HEK293 (cell line): ENCODE measurements at regions not wholly inside any gene's neighbourhood (a gene's known extent, or its start where the extent isn't known, plus 50 kb on each side); places are given as distances from the start of the nearest gene placed in this dataset.

Experiments
- CTCF ChIA-PET: fragments of 350-600 bp; formaldehyde crosslinking; extraction: SDS; loops from one replicate; lab custom pipeline; 2021; ENCODE audit warnings: antibody characterized with exemption; lab: Yijun Ruan, JAX
- POLR2A ChIA-PET: fragments of 300-600 bp; formaldehyde crosslinking; extraction: SDS; loops from one replicate; lab custom pipeline; 2020; ENCODE audit warnings: antibody characterized with exemption, inconsistent platforms; lab: Yijun Ruan, JAX
- H3K27ac ChIP-seq: fragments of 200-500 bp; sonication (Bioruptor generic); 2 replicates; pipeline ENCODE4 v1.5.1; 2014; ENCODE audit warnings: low read depth, low read length, control low read depth, inconsistent platforms; ENCODE audit errors: extremely low read depth
- H3K36me3 ChIP-seq, 2 experiments: fragments of 200-500 bp in 1 of 2; sonication (Bioruptor generic) in 1 of 2; 1 replicate in 1 of 2; 2 replicates in 1 of 2; pipeline ENCODE4 v1.5.1; 2014 to 2017; ENCODE audit warnings: inconsistent platforms in 2 of 2, low read length in 2 of 2; ENCODE audit not compliant: control insufficient read depth in 2 of 2, insufficient read depth in 1 of 2
- H3K4me1 ChIP-seq: fragments of 200-500 bp; sonication (Bioruptor generic); 2 replicates; pipeline ENCODE4 v1.5.1; 2014; ENCODE audit warnings: mild to moderate bottlenecking, low read length, inconsistent platforms; ENCODE audit not compliant: control insufficient read depth, insufficient read depth
- H3K4me3 ChIP-seq: 2 replicates; pipeline ENCODE4 v1.5.1; 2011; ENCODE audit warnings: low read depth, mild to moderate bottlenecking, control low read depth, low read length, moderate library complexity
- H3K9me3 ChIP-seq: fragments of 200-500 bp; sonication (Bioruptor generic); 2 replicates; pipeline ENCODE4 v1.5.1; 2014; ENCODE audit warnings: low read depth, low read length, inconsistent platforms; ENCODE audit not compliant: control insufficient read depth, insufficient read depth
- BCL11B ChIP-seq: fragments of 450-650 bp; formaldehyde crosslinking; IDR thresholded peaks from 2 replicates; pipeline ENCODE4 v1.5.1; 2016; ENCODE audit warnings: low read depth, missing biosample characterization, missing genetic modification characterization
- GFI1B ChIP-seq: fragments of 450-650 bp; formaldehyde crosslinking; IDR thresholded peaks from 2 replicates; pipeline ENCODE4 v1.5.1; 2016; ENCODE audit warnings: missing biosample characterization, missing genetic modification characterization
- GLIS1 ChIP-seq: fragments of 450-650 bp; formaldehyde crosslinking; IDR thresholded peaks from 2 replicates; pipeline ENCODE4 v1.5.1; 2016; ENCODE audit warnings: missing biosample characterization, missing genetic modification characterization
- HOXA7 ChIP-seq: sonication (generic); formaldehyde crosslinking; IDR thresholded peaks from 2 replicates; pipeline ENCODE4 v1.8.1; 2022; ENCODE audit warnings: missing genetic modification reagents, borderline replicate concordance
- PATZ1 ChIP-seq: fragments of 450-650 bp; formaldehyde crosslinking; IDR thresholded peaks from 2 replicates; pipeline ENCODE4 v1.5.1; 2016; ENCODE audit warnings: missing biosample characterization, missing genetic modification characterization
- PRDM6 ChIP-seq: fragments of 450-650 bp; formaldehyde crosslinking; IDR thresholded peaks from 2 replicates; pipeline ENCODE4 v1.5.1; 2017; ENCODE audit warnings: missing biosample characterization, missing genetic modification characterization
- SALL2 ChIP-seq: fragments of 450-650 bp; formaldehyde crosslinking; IDR thresholded peaks from 2 replicates; pipeline ENCODE4 v1.5.0; 2017; ENCODE audit warnings: missing biosample characterization, mild to moderate bottlenecking, missing genetic modification characterization, borderline replicate concordance
- SCRT1 ChIP-seq: fragments of 450-650 bp; formaldehyde crosslinking; IDR thresholded peaks from 2 replicates; pipeline ENCODE4 v1.5.1; 2016; ENCODE audit warnings: missing biosample characterization, missing genetic modification characterization, borderline replicate concordance
- SP2 ChIP-seq: fragments of 450-650 bp; formaldehyde crosslinking; IDR thresholded peaks from 2 replicates; pipeline ENCODE4 v1.5.1; 2016; ENCODE audit warnings: missing biosample characterization, missing genetic modification characterization
- WT1 ChIP-seq: fragments of 450-650 bp; formaldehyde crosslinking; IDR thresholded peaks from 2 replicates; pipeline ENCODE4 v1.5.1; 2016; ENCODE audit warnings: missing biosample characterization, missing genetic modification characterization
- ZBTB48 ChIP-seq: fragments of 450-650 bp; formaldehyde crosslinking; IDR thresholded peaks from 2 replicates; pipeline ENCODE4 v1.5.1; 2016; ENCODE audit warnings: missing biosample characterization, missing genetic modification characterization
- ZFP37 ChIP-seq: fragments of 450-650 bp; formaldehyde crosslinking; IDR thresholded peaks from 2 replicates; pipeline ENCODE4 v1.5.1; 2016; ENCODE audit warnings: missing biosample characterization, missing genetic modification characterization
- ZNF155 ChIP-seq: fragments of 450-650 bp; formaldehyde crosslinking; IDR thresholded peaks from 2 replicates; pipeline ENCODE4 v1.5.1; 2016; ENCODE audit warnings: missing biosample characterization, missing genetic modification characterization
- ZNF211 ChIP-seq: fragments of 450-650 bp; formaldehyde crosslinking; IDR thresholded peaks from 2 replicates; pipeline ENCODE4 v1.5.1; 2016; ENCODE audit warnings: low read depth, missing biosample characterization, missing genetic modification characterization
- ZNF391 ChIP-seq: fragments of 450-650 bp; formaldehyde crosslinking; IDR thresholded peaks from 2 replicates; pipeline ENCODE4 v1.5.1; 2016; ENCODE audit warnings: low read depth, missing biosample characterization, missing genetic modification characterization, borderline replicate concordance
- ZNF394 ChIP-seq: fragments of 450-650 bp; formaldehyde crosslinking; IDR thresholded peaks from 2 replicates; pipeline ENCODE4 v1.5.1; 2016; ENCODE audit warnings: missing biosample characterization, missing genetic modification characterization, mild to moderate bottlenecking, moderate library complexity, borderline replicate concordance
- ZNF549 ChIP-seq: fragments of 450-650 bp; IDR thresholded peaks from 2 replicates; pipeline ENCODE4 v1.5.1; 2018; ENCODE audit warnings: missing biosample characterization, missing genetic modification characterization, mild to moderate bottlenecking, inconsistent platforms, moderate library complexity
- ZNF692 ChIP-seq: fragments of 450-650 bp; formaldehyde crosslinking; IDR thresholded peaks from 2 replicates; pipeline ENCODE4 v1.5.1; 2016; ENCODE audit warnings: missing biosample characterization, missing genetic modification characterization
- ZNF791 ChIP-seq: fragments of 450-650 bp; formaldehyde crosslinking; IDR thresholded peaks from 2 replicates; pipeline ENCODE4 v1.5.1; 2016; ENCODE audit warnings: missing biosample characterization, missing genetic modification characterization
- ZSCAN16 ChIP-seq: fragments of 450-650 bp; formaldehyde crosslinking; IDR thresholded peaks from 2 replicates; pipeline ENCODE4 v1.5.1; 2016; ENCODE audit warnings: missing biosample characterization, missing genetic modification characterization

GRCh38 chr5:90184764-90185163, 224.8 kb downstream of the CETN3 start:
- CTCF ChIA-PET, result interaction anchor here (0.6 to 0.9 kb wide), 3 partner anchors 19 to 89 kb away, joined by 4 to 6 read pairs (median 4); no protein-coding TSS in a partner anchor
- POLR2A ChIA-PET, result no interaction called here
- H3K4me3 ChIP-seq, result no peak overlapping the region
- no peak for TF ChIP-seq ZBTB48
- 0 out of 2 replicates have a peak, but pooled peaks have one; percentile 25 for TF ChIP-seq PRDM6 (tag by site-specific recombination)
- no peak overlapping the region for H3K27ac ChIP-seq
- no peaks in the 10 kb centered on the region for H3K9me3 ChIP-seq
- no peaks in the 10 kb centered on the region for H3K36me3 ChIP-seq
- H3K4me1 ChIP-seq, result 0 out of 2 replicates have a peak, but pooled peaks cover 7% of the 10 kb centered on the region

GRCh38 chr5:90182726-90183125, 226.8 kb downstream of the CETN3 start:
- H3K36me3 ChIP-seq, result no peaks in the 10 kb centered on the region
- no peak for TF ChIP-seq ZNF394 (tag by site-specific recombination)
- no peak for TF ChIP-seq ZNF391
- no peak for TF ChIP-seq GFI1B (tag by site-specific recombination)
- no peak for TF ChIP-seq BCL11B (tag by site-specific recombination)
- TF ChIP-seq ZSCAN16 (tag by site-specific recombination), result no peak
- no peak for TF ChIP-seq WT1 (tag by site-specific recombination)
- TF ChIP-seq ZNF211 (tag by site-specific recombination), result no peak
- TF ChIP-seq PATZ1, result no peak
- no peak for TF ChIP-seq SP2 (tag by site-specific recombination)
- no peak for TF ChIP-seq HOXA7
- no peak for TF ChIP-seq GLIS1 (tag by site-specific recombination)
- no peak for TF ChIP-seq ZNF791
- no peak for TF ChIP-seq ZNF549 (tag by site-specific recombination)
- TF ChIP-seq SALL2 (tag by site-specific recombination), result no peak
- no peak for TF ChIP-seq SCRT1 (tag by site-specific recombination)
- TF ChIP-seq ZFP37 (tag by site-specific recombination), result no peak
- no peak for TF ChIP-seq ZNF692
- TF ChIP-seq ZNF155 (tag by site-specific recombination), result no peak
- TF ChIP-seq, all 188 proteins: peak for 0
- Histone ChIP-seq H3K4me1 (0 out of 2 replicates have a peak, but pooled peaks cover 7% of the 10 kb centered on the region), H3K9me3 (no peaks in the 10 kb centered on the region), H3K4me3 (no peak overlapping the region), H3K27ac (no peak overlapping the region)
- ChIA-PET POLR2A (no interaction called here), CTCF (interaction anchor here (2.0 kb wide), 1 partner anchor 83 kb away, joined by 5 read pairs; no protein-coding TSS in a partner anchor)
